HFFc6 (cell line): ENCODE measurements at regions not wholly inside any gene's neighbourhood (a gene's known extent, or its start where the extent isn't known, plus 50 kb on each side); places are given as distances from the start of the nearest gene placed in this dataset.

Experiments used
- DNase-seq: peaks from one replicate; pipeline ENCODE4 v3.0.0-alpha.2; 2018
- H3K27ac Mint-ChIP-seq: 2 replicates; pipeline ENCODE4 v1.8.0; 2020; ENCODE audit warnings: mild to moderate bottlenecking, mixed read lengths
- H3K27me3 Mint-ChIP-seq: 2 replicates; pipeline ENCODE4 v1.8.0; 2021; ENCODE audit warnings: mild to moderate bottlenecking, moderate library complexity, mixed read lengths; ENCODE audit not compliant: insufficient read depth
- H3K36me3 Mint-ChIP-seq: 2 replicates; pipeline ENCODE4 v1.8.0; 2021; ENCODE audit warnings: low read depth, mixed read lengths
- H3K4me1 Mint-ChIP-seq: 2 replicates; pipeline ENCODE4 v1.8.0; 2020; ENCODE audit warnings: low read depth, mixed read lengths
- H3K4me3 Mint-ChIP-seq: 2 replicates; pipeline ENCODE4 v1.8.0; 2020; ENCODE audit warnings: mild to moderate bottlenecking, moderate library complexity, mixed read lengths
- H3K9me3 Mint-ChIP-seq: 2 replicates; pipeline ENCODE4 v1.8.0; 2020; ENCODE audit warnings: mild to moderate bottlenecking, mixed read lengths
- TF ChIP-seq, protein P1 (sequence below): fragments of 200-600 bp; sonication (generic); IDR thresholded peaks from 2 replicates; pipeline ENCODE4 v1.5.0; 2021; ENCODE audit warnings: antibody characterized with exemption, mild to moderate bottlenecking

DNA sequence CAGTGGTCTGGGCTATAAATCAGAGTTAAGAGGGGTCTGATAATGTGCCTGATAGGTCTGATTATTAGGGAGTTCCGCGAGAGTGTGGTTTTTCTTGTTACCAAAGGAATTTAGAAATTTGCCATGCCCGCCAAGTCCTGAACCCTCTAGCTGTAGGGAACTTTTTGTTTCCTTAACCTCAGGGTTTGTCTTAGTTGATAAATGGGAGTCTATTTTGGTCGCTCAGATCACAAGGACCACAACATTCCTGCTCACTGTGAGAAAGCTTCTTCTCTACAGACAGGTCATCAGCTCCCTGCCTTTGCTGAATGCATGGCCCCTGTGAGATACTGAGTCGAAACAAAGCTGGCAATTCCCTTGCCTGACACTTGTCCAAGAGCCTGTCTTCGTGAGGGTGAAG lies 497.8 kb downstream of the HS3ST4 start:
- H3K27ac Mint-ChIP-seq, result no peak overlapping the region
- H3K27me3 Mint-ChIP-seq, result 0 out of 2 replicates have a peak, but pooled peaks cover 4% of the 10 kb centered on the region
- TF ChIP-seq, protein P1, sequence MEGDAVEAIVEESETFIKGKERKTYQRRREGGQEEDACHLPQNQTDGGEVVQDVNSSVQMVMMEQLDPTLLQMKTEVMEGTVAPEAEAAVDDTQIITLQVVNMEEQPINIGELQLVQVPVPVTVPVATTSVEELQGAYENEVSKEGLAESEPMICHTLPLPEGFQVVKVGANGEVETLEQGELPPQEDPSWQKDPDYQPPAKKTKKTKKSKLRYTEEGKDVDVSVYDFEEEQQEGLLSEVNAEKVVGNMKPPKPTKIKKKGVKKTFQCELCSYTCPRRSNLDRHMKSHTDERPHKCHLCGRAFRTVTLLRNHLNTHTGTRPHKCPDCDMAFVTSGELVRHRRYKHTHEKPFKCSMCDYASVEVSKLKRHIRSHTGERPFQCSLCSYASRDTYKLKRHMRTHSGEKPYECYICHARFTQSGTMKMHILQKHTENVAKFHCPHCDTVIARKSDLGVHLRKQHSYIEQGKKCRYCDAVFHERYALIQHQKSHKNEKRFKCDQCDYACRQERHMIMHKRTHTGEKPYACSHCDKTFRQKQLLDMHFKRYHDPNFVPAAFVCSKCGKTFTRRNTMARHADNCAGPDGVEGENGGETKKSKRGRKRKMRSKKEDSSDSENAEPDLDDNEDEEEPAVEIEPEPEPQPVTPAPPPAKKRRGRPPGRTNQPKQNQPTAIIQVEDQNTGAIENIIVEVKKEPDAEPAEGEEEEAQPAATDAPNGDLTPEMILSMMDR, result no peak
- H3K36me3 Mint-ChIP-seq, result no peaks in the 10 kb centered on the region
- peaks cover 38% of the 10 kb centered on the region for H3K9me3 Mint-ChIP-seq
- no peak for DNase-seq
- H3K4me3 Mint-ChIP-seq, result no peak overlapping the region
- H3K4me1 Mint-ChIP-seq, result no peaks in the 10 kb centered on the region

DNA sequence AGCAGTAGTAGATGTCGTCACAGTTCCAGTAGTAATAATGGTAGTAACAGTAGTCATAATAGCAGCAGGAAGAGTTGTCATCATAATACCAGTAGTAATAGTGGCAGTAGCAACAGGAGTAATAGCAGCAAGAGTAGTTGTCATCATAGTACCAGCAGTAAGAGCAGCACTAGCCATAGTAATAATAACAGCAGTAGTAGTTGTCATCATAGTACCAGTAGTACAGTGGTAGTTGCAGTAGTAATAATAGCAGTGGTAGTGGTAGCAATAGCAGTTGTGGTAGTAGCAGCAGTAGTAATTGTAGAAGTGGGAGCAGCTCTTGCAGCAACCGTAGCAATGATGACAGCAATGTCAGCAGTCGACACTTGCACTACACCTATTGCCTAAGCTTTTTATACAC lies 502.8 kb downstream of the HS3ST4 start:
- TF ChIP-seq, protein P1, result no peak
- Mint-ChIP-seq H3K9me3 (peaks cover 22% of the 10 kb centered on the region), H3K4me1 (no peaks in the 10 kb centered on the region), H3K27ac (no peak overlapping the region), H3K27me3 (no peaks in the 10 kb centered on the region; the same call in 1 of the 2 replicates), H3K36me3 (no peaks in the 10 kb centered on the region), H3K4me3 (no peak overlapping the region)
- no peak for DNase-seq

DNA sequence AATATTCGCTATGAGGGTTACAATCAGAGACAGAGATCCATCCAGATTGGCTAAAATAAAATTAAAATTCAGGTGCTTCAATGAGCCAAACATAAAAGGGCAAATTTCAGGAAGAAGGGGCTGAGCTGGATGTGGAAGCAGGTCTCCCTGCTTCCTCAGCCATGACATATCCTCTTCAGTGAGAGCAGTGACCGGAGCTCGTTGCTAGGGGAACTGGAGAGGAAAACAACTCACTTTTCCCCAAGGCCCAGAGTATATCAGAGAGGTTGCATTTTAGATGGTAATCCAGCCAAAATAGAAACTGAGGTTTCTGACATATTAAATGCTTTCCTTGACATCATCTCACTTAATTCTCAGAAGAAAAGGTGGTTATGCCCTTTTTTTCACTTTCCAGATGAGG lies 503.5 kb downstream of the HS3ST4 start:
- Mint-ChIP-seq H3K36me3 (no peaks in the 10 kb centered on the region), H3K4me1 (no peaks in the 10 kb centered on the region), H3K4me3 (no peak overlapping the region), H3K27me3 (no peaks in the 10 kb centered on the region; the same call in 1 of the 2 replicates), H3K9me3 (peaks cover 26% of the 10 kb centered on the region), H3K27ac (no peak overlapping the region)
- TF ChIP-seq, protein P1, result no peak
- DNase-seq, result no peak

DNA sequence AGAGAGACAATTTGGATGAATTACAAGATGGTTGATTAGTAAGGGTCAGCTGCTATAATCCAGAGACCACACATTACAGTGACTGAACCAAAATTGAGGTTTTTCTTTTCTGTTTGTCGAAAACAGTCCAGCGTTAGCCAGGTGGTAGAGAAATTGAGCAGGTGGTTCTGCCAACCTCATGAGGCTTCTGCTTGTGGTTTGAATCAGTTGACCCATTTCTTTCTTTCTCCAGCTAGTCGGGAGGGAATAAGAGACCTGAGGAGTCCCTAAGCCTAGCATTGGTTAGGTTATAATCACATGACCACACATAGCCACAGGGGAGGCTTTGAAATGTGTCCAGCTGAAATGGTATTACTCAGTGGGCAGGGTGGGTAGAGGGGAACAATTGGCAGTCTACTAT lies 504.6 kb downstream of the HS3ST4 start:
- Mint-ChIP-seq H3K27me3 (no peaks in the 10 kb centered on the region; the same call in 1 of the 2 replicates), H3K36me3 (no peaks in the 10 kb centered on the region), H3K27ac (no peak overlapping the region), H3K4me3 (no peak overlapping the region), H3K4me1 (no peaks in the 10 kb centered on the region), H3K9me3 (peaks cover 23% of the 10 kb centered on the region)
- no peak for DNase-seq
- TF ChIP-seq, protein P1, result no peak

DNA sequence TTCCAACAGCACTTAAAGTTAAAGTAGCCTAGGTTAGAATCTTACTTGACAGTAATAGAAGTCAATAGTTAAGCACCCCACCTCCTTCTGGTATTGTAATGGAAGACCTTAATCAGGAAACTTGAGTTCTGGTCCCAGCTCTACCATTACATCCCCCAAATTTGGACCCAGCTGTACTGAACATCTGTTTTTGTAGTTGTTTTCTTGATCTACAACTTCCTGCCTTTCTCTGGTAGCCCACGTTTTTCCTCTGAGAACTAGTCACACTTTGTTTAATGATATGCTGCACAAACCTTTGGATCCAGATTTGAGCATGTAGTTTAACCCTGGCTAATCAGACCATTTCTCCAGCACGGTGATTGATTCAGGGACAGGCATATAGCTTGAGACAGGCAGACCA lies 505.0 kb downstream of the HS3ST4 start:
- no peak for DNase-seq
- TF ChIP-seq, protein P1, result no peak
- Mint-ChIP-seq H3K27ac (no peak overlapping the region), H3K4me1 (no peaks in the 10 kb centered on the region), H3K4me3 (no peak overlapping the region), H3K9me3 (peaks cover 26% of the 10 kb centered on the region), H3K36me3 (no peaks in the 10 kb centered on the region), H3K27me3 (no peaks in the 10 kb centered on the region; the same call in 1 of the 2 replicates)

DNA sequence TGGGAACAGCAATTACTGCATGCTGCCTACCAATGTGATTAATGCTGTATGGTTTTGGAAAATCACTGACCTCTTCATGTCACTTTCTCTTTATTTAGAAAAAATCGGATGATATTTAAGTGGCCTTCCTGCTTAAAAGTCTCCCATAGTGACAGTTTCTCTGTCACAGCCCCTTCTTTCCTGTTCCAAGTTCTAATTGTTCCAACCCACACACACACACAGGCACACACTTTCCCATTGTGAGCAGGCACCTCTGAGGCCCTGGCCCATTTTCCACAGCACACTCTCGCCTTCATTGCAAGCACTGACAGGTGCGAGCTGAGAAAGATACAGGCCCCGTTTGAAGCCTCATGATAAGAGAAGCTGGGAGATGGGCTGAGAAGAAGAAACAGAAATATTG lies 505.9 kb downstream of the HS3ST4 start:
- Mint-ChIP-seq H3K4me1 (no peaks in the 10 kb centered on the region), H3K9me3 (peaks cover 27% of the 10 kb centered on the region), H3K27me3 (no peaks in the 10 kb centered on the region; the same call in 1 of the 2 replicates), H3K36me3 (no peaks in the 10 kb centered on the region), H3K27ac (no peak overlapping the region), H3K4me3 (no peak overlapping the region)
- no peak for DNase-seq
- TF ChIP-seq, protein P1, result no peak
